H1 (cell line): ENCODE measurements at regions not wholly inside any gene's neighbourhood (a gene's known extent, or its start where the extent isn't known, plus 50 kb on each side); places are given as distances from the start of the nearest gene placed in this dataset.

ENCODE experiments used
- CTCF ChIA-PET: fragments of 300-600 bp; sonication (Branson Sonifier 250); formaldehyde crosslinking; loops from one replicate; lab custom pipeline; 2021; ENCODE audit not compliant: partially characterized antibody; lab: Charles Lee
- POLR2A ChIA-PET: fragments of 300-600 bp; sonication (Branson Sonifier 250); formaldehyde crosslinking; loops from one replicate; lab custom pipeline; 2021; ENCODE audit warnings: inconsistent platforms; ENCODE audit not compliant: partially characterized antibody; lab: Charles Lee
- DNase-seq, 2 experiments: peaks; one replicate each; pipeline versions ENCODE4 v3.0.0 to v3.0.0-alpha.2; 2010 to 2022; ENCODE audit warnings: low spot score in 2 of 2, low read depth in 1 of 2, mixed read lengths in 1 of 2
- FAIRE-seq: peaks from 2 replicates; lab custom pipeline; 2011; peaks lifted over from hg19 to GRCh38; lab: Jason Lieb, UNC
- H2AFZ ChIP-seq: 2 replicates; pipeline ENCODE4 v1.8.1; 2012; ENCODE audit warnings: low read length, inconsistent platforms
- H2AK5ac ChIP-seq: 2 replicates; pipeline ENCODE4 v1.6.1; 2013; ENCODE audit warnings: low read depth, low read length
- H2BK120ac ChIP-seq: replicated peaks from 2 replicates; pipeline ENCODE3; 2013; ENCODE audit warnings: low read depth, low read length, inconsistent platforms
- H2BK12ac ChIP-seq: 2 replicates; pipeline ENCODE4 v1.6.1; 2013; ENCODE audit warnings: low read depth, low read length
- H2BK15ac ChIP-seq: 2 replicates; pipeline ENCODE4 v1.6.1; 2013; ENCODE audit warnings: low read length
- H2BK20ac ChIP-seq: 2 replicates; pipeline ENCODE4 v1.6.1; 2013; ENCODE audit warnings: low read length
- H2BK5ac ChIP-seq: 2 replicates; pipeline ENCODE4 v1.6.1; 2013; ENCODE audit warnings: low read depth, low read length
- H3K14ac ChIP-seq: 2 replicates; pipeline ENCODE4 v1.6.1; 2013; ENCODE audit warnings: inconsistent platforms; ENCODE audit not compliant: insufficient read length
- H3K18ac ChIP-seq: 2 replicates; pipeline ENCODE4 v1.6.1; 2013; ENCODE audit warnings: low read length; ENCODE audit errors: extremely low read depth
- H3K23ac ChIP-seq: 2 replicates; pipeline ENCODE4 v1.6.1; 2013; ENCODE audit warnings: inconsistent platforms; ENCODE audit not compliant: insufficient read length
- H3K23me2 ChIP-seq: 2 replicates; pipeline ENCODE4 v1.6.1; 2013; ENCODE audit warnings: low read depth, low read length
- H3K27ac ChIP-seq: 2 replicates; pipeline ENCODE4 v1.6.1; 2011; ENCODE audit warnings: low read depth, low read length, inconsistent platforms
- H3K27me3 ChIP-seq, 4 experiments: replicated peaks in 1 of 4; 1 replicate in 1 of 4; 2 replicates in 3 of 4; pipeline versions ENCODE4 v1.6.1 to v1.8.1; 2011 to 2013; ENCODE audit warnings: low read length in 3 of 4, mild to moderate bottlenecking in 3 of 4, inconsistent platforms in 2 of 4, mixed read lengths in 2 of 4, moderate library complexity in 1 of 4; ENCODE audit not compliant: control insufficient read depth in 3 of 4, insufficient read depth in 3 of 4; ENCODE audit errors: extremely low read depth in 1 of 4
- H3K36me3 ChIP-seq, 4 experiments: 2 replicates each; pipeline versions ENCODE4 v1.6.1 to v1.8.1; 2011 to 2013; ENCODE audit warnings: mild to moderate bottlenecking in 4 of 4, low read length in 3 of 4, moderate library complexity in 2 of 4, control low read depth in 1 of 4, inconsistent platforms in 1 of 4; ENCODE audit not compliant: insufficient read depth in 4 of 4, control insufficient read depth in 2 of 4
- H3K4ac ChIP-seq: replicated peaks from 2 replicates; pipeline ENCODE3; 2013; ENCODE audit warnings: low read length, low read depth, mixed read lengths, inconsistent platforms; ENCODE audit not compliant: insufficient read length
- H3K4me1 ChIP-seq, 4 experiments: replicated peaks in 1 of 4; 1 replicate in 1 of 4; 2 replicates in 3 of 4; pipeline versions ENCODE4 v1.6.1 to v1.8.1; 2011 to 2013; ENCODE audit warnings: low read length in 3 of 4, inconsistent platforms in 2 of 4, mixed read lengths in 1 of 4; ENCODE audit not compliant: insufficient read depth in 4 of 4, control insufficient read depth in 3 of 4
- H3K4me2 ChIP-seq, 2 experiments: 2 replicates each; pipeline versions ENCODE4 v1.6.1 to v1.8.1; 2011 to 2013; ENCODE audit warnings: low read depth in 2 of 2, low read length in 2 of 2, control low read depth in 1 of 2, inconsistent platforms in 1 of 2, mild to moderate bottlenecking in 1 of 2; ENCODE audit not compliant: insufficient read depth in 1 of 2
- H3K4me3 ChIP-seq, 4 experiments: fragments of 200-600, 300-600 bp in 1 of 4; sonication (generic), shearing (Covaris generic), sonication (Bioruptor Twin) in 1 of 4; 2 replicates each; pipeline versions ENCODE4 v1.5.1 to v1.8.1; 2011 to 2016; ENCODE audit warnings: low read length in 4 of 4, low read depth in 3 of 4, control low read depth in 2 of 4, inconsistent platforms in 2 of 4, mild to moderate bottlenecking in 2 of 4, mixed read lengths in 1 of 4, moderate library complexity in 1 of 4; ENCODE audit not compliant: insufficient read depth in 2 of 4; ENCODE audit errors: extremely low read depth in 1 of 4
- H3K56ac ChIP-seq: replicated peaks from 2 replicates; pipeline ENCODE3; 2013; ENCODE audit warnings: low read depth, mild to moderate bottlenecking, mixed read lengths, low read length, inconsistent platforms; ENCODE audit not compliant: insufficient read length
- H3K79me1 ChIP-seq: 2 replicates; pipeline ENCODE4 v1.6.1; 2013; ENCODE audit warnings: low read depth, low read length, control low read depth
- H3K79me2 ChIP-seq, 2 experiments: 2 replicates each; pipeline versions ENCODE4 v1.6.1 to v1.8.1; 2012 to 2013; ENCODE audit warnings: low read length in 2 of 2, mild to moderate bottlenecking in 2 of 2, inconsistent platforms in 1 of 2; ENCODE audit not compliant: insufficient read depth in 2 of 2, control insufficient read depth in 1 of 2
- H3K9ac ChIP-seq, 4 experiments: replicated peaks in 1 of 4; 1 replicate in 1 of 4; 2 replicates in 3 of 4; pipeline versions ENCODE4 v1.6.1 to v1.8.1; 2011 to 2013; ENCODE audit warnings: low read depth in 3 of 4, low read length in 3 of 4, control low read depth in 2 of 4, mild to moderate bottlenecking in 2 of 4, moderate library complexity in 2 of 4, inconsistent platforms in 1 of 4; ENCODE audit errors: extremely low read depth in 1 of 4
- H3K9me3 ChIP-seq, 2 experiments: 2 replicates each; pipeline versions ENCODE4 v1.6.1 to v1.8.1; 2012 to 2013; ENCODE audit warnings: mild to moderate bottlenecking in 2 of 2, moderate library complexity in 2 of 2, control low read depth in 1 of 2, inconsistent platforms in 1 of 2, low read depth in 1 of 2, low read length in 1 of 2, mixed read lengths in 1 of 2; ENCODE audit not compliant: insufficient read depth in 2 of 2
- H4K20me1 ChIP-seq, 2 experiments: replicated peaks in 1 of 2; 2 replicates each; pipeline versions ENCODE3 to v1.8.1; 2011 to 2013; ENCODE audit warnings: inconsistent platforms in 2 of 2, low read length in 2 of 2, mild to moderate bottlenecking in 1 of 2; ENCODE audit not compliant: insufficient read depth in 2 of 2, control insufficient read depth in 1 of 2
- H4K5ac ChIP-seq: 2 replicates; pipeline ENCODE4 v1.6.1; 2013; ENCODE audit warnings: low read length, low read depth, mixed read lengths, inconsistent platforms; ENCODE audit not compliant: insufficient read length
- H4K8ac ChIP-seq: 2 replicates; pipeline ENCODE4 v1.8.0; 2013; ENCODE audit warnings: mild to moderate bottlenecking, moderate library complexity, low read length, inconsistent platforms; ENCODE audit not compliant: insufficient read depth; ENCODE audit errors: extremely low read depth
- H4K91ac ChIP-seq: replicated peaks from 2 replicates; pipeline ENCODE3; 2013; ENCODE audit warnings: low read length, mixed read lengths, inconsistent platforms; ENCODE audit not compliant: insufficient read length
- BCL11A ChIP-seq, 2 experiments: IDR thresholded peaks; one replicate each; pipeline ENCODE4 v1.6.1; 2011; ENCODE audit warnings: low read depth in 2 of 2, low read length in 2 of 2, mild to moderate bottlenecking in 2 of 2
- CBX8 ChIP-seq: fragments of 300-800, 300-1000 bp; sonication (generic); IDR thresholded peaks from 2 replicates; pipeline ENCODE4 v1.7.1; 2016; ENCODE audit warnings: low read depth, low read length, borderline replicate concordance
- CHD1 ChIP-seq: IDR thresholded peaks from 2 replicates; pipeline ENCODE4 v1.6.1; 2012; ENCODE audit warnings: low read depth, low read length, improper control_type of control experiment
- EP300 ChIP-seq, 2 experiments: IDR thresholded peaks; 1 replicate in 1 of 2; 2 replicates in 1 of 2; pipeline ENCODE4 v1.6.1; 2011 to 2012; ENCODE audit warnings: low read depth in 2 of 2, low read length in 2 of 2, mild to moderate bottlenecking in 2 of 2, borderline replicate concordance in 1 of 2, inconsistent platforms in 1 of 2, moderate library complexity in 1 of 2
- SIRT6 ChIP-seq: IDR thresholded peaks from one replicate; pipeline ENCODE4 v1.7.1; 2012; ENCODE audit warnings: low read length, inconsistent platforms
- WGBS, 2 experiments: shearing (Covaris generic) in 1 of 2; methylation state at CpG; one replicate each; pipeline versions ENCODE4 v1.1.6 to v1.1.7; 2013 to 2015; ENCODE audit warnings: low lambda C conversion rate in 2 of 2, mixed read lengths in 2 of 2, inconsistent platforms in 1 of 2, low coverage in 1 of 2, missing lambda C conversion rate in 1 of 2; ENCODE audit not compliant: insufficient replicate concordance in 2 of 2, insufficient coverage in 1 of 2, insufficient read length in 1 of 2; ENCODE audit errors: extremely low coverage in 1 of 2, missing lambda C conversion rate in 1 of 2; 5-methylcytosine and 5-hydroxymethylcytosine counted together
- TF ChIP-seq, protein P1 (sequence below): IDR thresholded peaks from 2 replicates; pipeline ENCODE4 v1.6.1; 2012; ENCODE audit warnings: inconsistent platforms
- TF ChIP-seq, protein P2 (sequence below): IDR thresholded peaks from 2 replicates; pipeline ENCODE4 v1.6.1; 2012; ENCODE audit warnings: low read length, inconsistent platforms

DNA sequence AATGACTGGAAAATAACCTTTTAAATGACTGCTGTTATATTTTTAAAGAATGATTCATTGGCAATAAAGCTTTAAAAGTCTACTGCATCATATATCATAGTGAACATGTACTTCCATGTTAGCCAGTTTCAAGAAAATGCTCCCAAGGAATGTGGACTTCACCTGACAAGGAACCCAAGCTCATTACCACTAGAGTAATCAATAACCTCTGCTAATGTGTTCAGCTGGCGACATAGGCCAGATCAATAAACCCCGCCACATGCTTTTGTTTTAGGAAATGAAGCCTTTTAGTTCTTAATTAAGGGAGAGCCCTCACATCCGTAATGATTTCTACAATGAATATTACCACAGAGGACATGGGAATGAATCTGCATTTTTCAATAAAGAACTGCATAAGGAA is 1219.9 kb upstream of the CNTN5 start:
- POLR2A ChIA-PET: no interaction called here
- no peak overlapping the region for H2AFZ ChIP-seq
- 93% methylated on average over 3 of the region's 3 CpGs; no CpG with 5 or more reads in 1 of the 2 experiments for WGBS, 2 experiments
- no peak overlapping the region for H2BK20ac ChIP-seq
- no peak overlapping the region for H3K4ac ChIP-seq
- FAIRE-seq (no peak), DNase-seq (no peak)
- no peaks in the 10 kb centered on the region for H3K27me3 ChIP-seq
- no peak overlapping the region for H3K4me2 ChIP-seq
- no peak overlapping the region for H3K9ac ChIP-seq
- no peak overlapping the region for H4K8ac ChIP-seq
- H3K23me2 ChIP-seq: no peaks in the 10 kb centered on the region; the same call in 1 of the 2 replicates
- no peak overlapping the region for H2BK15ac ChIP-seq
- no peak overlapping the region for H3K56ac ChIP-seq
- H3K18ac ChIP-seq: no peak overlapping the region
- H3K36me3 ChIP-seq: no peaks in the 10 kb centered on the region
- H3K4me1 ChIP-seq: no peaks in the 10 kb centered on the region
- no peak overlapping the region for H3K27ac ChIP-seq
- H2BK5ac ChIP-seq: no peak overlapping the region
- H2BK12ac ChIP-seq: no peak overlapping the region
- H3K23ac ChIP-seq: no peak overlapping the region
- H3K9me3 ChIP-seq: no peaks in the 10 kb centered on the region
- H3K14ac ChIP-seq: no peak overlapping the region
- no peak overlapping the region for H2BK120ac ChIP-seq
- no peak overlapping the region for H2AK5ac ChIP-seq
- no peak overlapping the region for H4K91ac ChIP-seq
- CTCF ChIA-PET: no interaction called here
- TF ChIP-seq, protein P1, sequence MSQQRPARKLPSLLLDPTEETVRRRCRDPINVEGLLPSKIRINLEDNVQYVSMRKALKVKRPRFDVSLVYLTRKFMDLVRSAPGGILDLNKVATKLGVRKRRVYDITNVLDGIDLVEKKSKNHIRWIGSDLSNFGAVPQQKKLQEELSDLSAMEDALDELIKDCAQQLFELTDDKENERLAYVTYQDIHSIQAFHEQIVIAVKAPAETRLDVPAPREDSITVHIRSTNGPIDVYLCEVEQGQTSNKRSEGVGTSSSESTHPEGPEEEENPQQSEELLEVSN: no peak
- TF ChIP-seq, protein P2, sequence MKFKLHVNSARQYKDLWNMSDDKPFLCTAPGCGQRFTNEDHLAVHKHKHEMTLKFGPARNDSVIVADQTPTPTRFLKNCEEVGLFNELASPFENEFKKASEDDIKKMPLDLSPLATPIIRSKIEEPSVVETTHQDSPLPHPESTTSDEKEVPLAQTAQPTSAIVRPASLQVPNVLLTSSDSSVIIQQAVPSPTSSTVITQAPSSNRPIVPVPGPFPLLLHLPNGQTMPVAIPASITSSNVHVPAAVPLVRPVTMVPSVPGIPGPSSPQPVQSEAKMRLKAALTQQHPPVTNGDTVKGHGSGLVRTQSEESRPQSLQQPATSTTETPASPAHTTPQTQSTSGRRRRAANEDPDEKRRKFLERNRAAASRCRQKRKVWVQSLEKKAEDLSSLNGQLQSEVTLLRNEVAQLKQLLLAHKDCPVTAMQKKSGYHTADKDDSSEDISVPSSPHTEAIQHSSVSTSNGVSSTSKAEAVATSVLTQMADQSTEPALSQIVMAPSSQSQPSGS: no peak
- TF ChIP-seq BCL11A (IDR thresholded peaks at IDR 0.05; ENCODE audit: low read depth in 2 of 2, low read length in 2 of 2): no peak
- no peak for TF ChIP-seq CHD1
- TF ChIP-seq SIRT6: no peak
- TF ChIP-seq CBX8: no peak
- TF ChIP-seq EP300 (IDR thresholded peaks at IDR 0.05; ENCODE audit: borderline replicate concordance in 1 of 2, low read depth in 2 of 2, low read length in 2 of 2): no peak
- H4K5ac ChIP-seq: no peak overlapping the region
- H3K79me2 ChIP-seq: no peaks in the 10 kb centered on the region
- no peaks in the 10 kb centered on the region for H3K79me1 ChIP-seq
- H3K4me3 ChIP-seq: no peak overlapping the region
- no peaks in the 10 kb centered on the region for H4K20me1 ChIP-seq
